ENCODE measurements at regions not wholly inside any gene's neighbourhood (a gene's known extent, or its start where the extent isn't known, plus 50 kb on each side); places are given as distances from the start of the nearest gene placed in this dataset.

- H3K4me3 ChIP-seq (ENCODE audit: low read depth, low read length): no peak overlapping the region
- no peak for DNase-seq (ENCODE audit: low read depth, low spot score)
- TF ChIP-seq CTCF (IDR thresholded peaks at IDR 0.05; ENCODE audit: low read depth, low read length): no peak
- in situ Hi-C loops (cut with HindIII; ENCODE audit: low sequenced_read_pairs): no loop called here
Observed at GRCh38 chr3:117268318-117268717, 558.7 kb downstream of the TUSC7 start.

- H3K4me3 ChIP-seq (ENCODE audit: low read depth, low read length): no peak overlapping the region
- TF ChIP-seq CTCF (IDR thresholded peaks at IDR 0.05; ENCODE audit: low read depth, low read length): no peak
- in situ Hi-C loops (cut with HindIII; ENCODE audit: low sequenced_read_pairs): no loop called here
- no peak for DNase-seq (ENCODE audit: low read depth, low spot score)
Observed at GRCh38 chr3:117272274-117272673, 562.7 kb downstream of the TUSC7 start.

GRCh38 chr3:117272876-117273523 is 563.4 kb downstream of the TUSC7 start:
- in situ Hi-C loops (cut with HindIII; ENCODE audit: low sequenced_read_pairs): no loop called here
- TF ChIP-seq CTCF (IDR thresholded peaks at IDR 0.05; ENCODE audit: low read depth, low read length): no peak
- H3K4me3 ChIP-seq (ENCODE audit: low read depth, low read length): no peak overlapping the region
- DNase-seq (ENCODE audit: low read depth, low spot score): no peak

GRCh38 chr3:117277816-117278215 is 568.2 kb downstream of the TUSC7 start:
- H3K4me3 ChIP-seq (ENCODE audit: low read depth, low read length): no peak overlapping the region
- in situ Hi-C loops (cut with HindIII; ENCODE audit: low sequenced_read_pairs): no loop called here
- DNase-seq (ENCODE audit: low read depth, low spot score): no peak
- TF ChIP-seq CTCF (IDR thresholded peaks at IDR 0.05; ENCODE audit: low read depth, low read length): no peak

GRCh38 chr3:117278424-117279190 is 569.0 kb downstream of the TUSC7 start:
- DNase-seq (ENCODE audit: low read depth, low spot score): no peak
- H3K4me3 ChIP-seq (ENCODE audit: low read depth, low read length): no peak overlapping the region
- no peak for TF ChIP-seq CTCF (IDR thresholded peaks at IDR 0.05; ENCODE audit: low read depth, low read length)
- in situ Hi-C loops (cut with HindIII; ENCODE audit: low sequenced_read_pairs): no loop called here

GRCh38 chr3:117281371-117281770 is 571.8 kb downstream of the TUSC7 start:
- in situ Hi-C loops (cut with HindIII; ENCODE audit: low sequenced_read_pairs): no loop called here
- no peak for TF ChIP-seq CTCF (IDR thresholded peaks at IDR 0.05; ENCODE audit: low read depth, low read length)
- DNase-seq (ENCODE audit: low read depth, low spot score): no peak
- H3K4me3 ChIP-seq (ENCODE audit: low read depth, low read length): no peak overlapping the region

All from astrocyte of the spinal cord (primary cell).